DND-41 (cell line): ENCODE measurements at regions not wholly inside any gene's neighbourhood (a gene's known extent, or its start where the extent isn't known, plus 50 kb on each side); places are given as distances from the start of the nearest gene placed in this dataset.

Experiments used
- ATAC-seq: fragments of 200-7000 bp; cut with Tn5 transposase; 3 replicates; pipeline ENCODE4 v1.9.1; 2021; ENCODE audit warnings: low read depth; ENCODE audit not compliant: insufficient read depth
- DNase-seq: peaks from one replicate; pipeline ENCODE4 v3.0.0-alpha.2; 2020
- H2AFZ ChIP-seq: 2 replicates; pipeline ENCODE4 v1.6.0; 2012; ENCODE audit warnings: low read depth, low read length
- H3K27ac ChIP-seq: 2 replicates; pipeline ENCODE4 v1.5.1; 2012; ENCODE audit warnings: low read length, inconsistent platforms
- H3K27me3 ChIP-seq: fragments of 200-600 bp; sonication (generic); 2 replicates; pipeline ENCODE4 v1.6.0; 2012; ENCODE audit warnings: low read length, mild to moderate bottlenecking, inconsistent platforms; ENCODE audit not compliant: insufficient read depth, poor library complexity
- H3K36me3 ChIP-seq: 2 replicates; pipeline ENCODE4 v1.5.1; 2012; ENCODE audit warnings: low read length, inconsistent platforms; ENCODE audit not compliant: insufficient read depth
- H3K4me1 ChIP-seq: 2 replicates; pipeline ENCODE4 v1.5.1; 2012; ENCODE audit warnings: mild to moderate bottlenecking, low read length; ENCODE audit not compliant: insufficient read depth
- H3K4me2 ChIP-seq: 2 replicates; pipeline ENCODE4 v1.6.0; 2012; ENCODE audit warnings: mild to moderate bottlenecking, moderate library complexity, low read length, inconsistent platforms; ENCODE audit not compliant: insufficient read depth
- H3K4me3 ChIP-seq, 2 experiments: fragments of 200-600 bp in 1 of 2; shearing (Covaris generic) in 1 of 2; 2 replicates each; pipeline ENCODE4 v1.5.1; 2012 to 2016; ENCODE audit warnings: inconsistent platforms in 2 of 2, low read length in 2 of 2, mild to moderate bottlenecking in 2 of 2, low read depth in 1 of 2, moderate library complexity in 1 of 2
- H3K79me2 ChIP-seq: 2 replicates; pipeline ENCODE4 v1.6.0; 2012; ENCODE audit warnings: low read length, inconsistent platforms; ENCODE audit not compliant: insufficient read depth
- H3K9ac ChIP-seq: 2 replicates; pipeline ENCODE4 v1.6.0; 2012; ENCODE audit warnings: low read depth, mild to moderate bottlenecking, inconsistent platforms, low read length, moderate library complexity
- H3K9me3 ChIP-seq: 2 replicates; pipeline ENCODE4 v1.5.1; 2012; ENCODE audit warnings: low read length, moderate library complexity, mild to moderate bottlenecking, inconsistent platforms; ENCODE audit not compliant: insufficient read depth, severe bottlenecking
- H4K20me1 ChIP-seq: 2 replicates; pipeline ENCODE4 v1.6.0; 2012; ENCODE audit warnings: low read length; ENCODE audit not compliant: insufficient read depth
- CTCF ChIP-seq: IDR thresholded peaks from 2 replicates; pipeline ENCODE4 v1.5.1; 2012; ENCODE audit warnings: borderline replicate concordance, low read length, moderate library complexity, mild to moderate bottlenecking; ENCODE audit not compliant: poor library complexity, severe bottlenecking; ENCODE audit errors: extremely low read depth
- EZH2 ChIP-seq: IDR thresholded peaks from 3 replicates; pipeline ENCODE4 v1.6.1; 2012; ENCODE audit warnings: borderline replicate concordance, low read depth, mild to moderate bottlenecking, moderate library complexity, low read length, inconsistent platforms; ENCODE audit not compliant: severe bottlenecking

GRCh38 chr3:159776779-159777178 lies 211.9 kb upstream of the IL12A start:
- Histone ChIP-seq H3K4me2 (no peak overlapping the region), H3K27me3 (no peaks in the 10 kb centered on the region), H3K9ac (no peak overlapping the region), H3K4me1 (no peaks in the 10 kb centered on the region), H3K27ac (no peak overlapping the region), H3K9me3 (no peaks in the 10 kb centered on the region), H3K36me3 (no peaks in the 10 kb centered on the region), H2AFZ (no peak overlapping the region), H3K4me3 (no peak overlapping the region), H4K20me1 (no peaks in the 10 kb centered on the region), H3K79me2 (no peaks in the 10 kb centered on the region)
- no peak for ATAC-seq
- TF ChIP-seq CTCF (no peak), EZH2 (no peak)
- no peak for DNase-seq

GRCh38 chr3:159779883-159780282 lies 208.8 kb upstream of the IL12A start:
- Histone ChIP-seq H3K36me3 (no peaks in the 10 kb centered on the region), H3K9ac (no peak overlapping the region), H3K4me3 (no peak overlapping the region), H4K20me1 (no peaks in the 10 kb centered on the region), H3K9me3 (no peaks in the 10 kb centered on the region), H3K4me1 (no peaks in the 10 kb centered on the region), H3K4me2 (no peak overlapping the region), H3K27me3 (no peaks in the 10 kb centered on the region), H3K27ac (no peak overlapping the region), H3K79me2 (no peaks in the 10 kb centered on the region), H2AFZ (no peak overlapping the region)
- DNase-seq (no peak), ATAC-seq (no peak)
- TF ChIP-seq CTCF = no peak
- no peak for TF ChIP-seq EZH2

GRCh38 chr3:159781867-159782266 lies 206.8 kb upstream of the IL12A start:
- no peak for ATAC-seq
- no peak for DNase-seq
- Histone ChIP-seq H4K20me1 (no peaks in the 10 kb centered on the region), H3K27me3 (no peaks in the 10 kb centered on the region), H3K36me3 (no peaks in the 10 kb centered on the region), H3K79me2 (no peaks in the 10 kb centered on the region), H3K9ac (no peak overlapping the region), H3K9me3 (no peaks in the 10 kb centered on the region), H3K4me1 (no peaks in the 10 kb centered on the region), H3K4me2 (no peak overlapping the region), H2AFZ (no peak overlapping the region), H3K27ac (no peak overlapping the region), H3K4me3 (no peak overlapping the region)
- TF ChIP-seq EZH2 = no peak
- TF ChIP-seq CTCF = no peak
